Activated CD4-positive, alpha-beta T cell treated with anti-CD3 and anti-CD28 coated beads, Interleukin-2, amount 50 U/mL, for 24 hours (primary cell): ENCODE measurements at regions not wholly inside any gene's neighbourhood (a gene's known extent, or its start where the extent isn't known, plus 50 kb on each side); places are given as distances from the start of the nearest gene placed in this dataset.

Experiments used
- DNase-seq, 2 donors: peaks; one replicate each; pipeline ENCODE4 v3.0.0-alpha.2; 2020; ENCODE audit warnings: low read depth in 1 of 2, low spot score in 1 of 2

DNA sequence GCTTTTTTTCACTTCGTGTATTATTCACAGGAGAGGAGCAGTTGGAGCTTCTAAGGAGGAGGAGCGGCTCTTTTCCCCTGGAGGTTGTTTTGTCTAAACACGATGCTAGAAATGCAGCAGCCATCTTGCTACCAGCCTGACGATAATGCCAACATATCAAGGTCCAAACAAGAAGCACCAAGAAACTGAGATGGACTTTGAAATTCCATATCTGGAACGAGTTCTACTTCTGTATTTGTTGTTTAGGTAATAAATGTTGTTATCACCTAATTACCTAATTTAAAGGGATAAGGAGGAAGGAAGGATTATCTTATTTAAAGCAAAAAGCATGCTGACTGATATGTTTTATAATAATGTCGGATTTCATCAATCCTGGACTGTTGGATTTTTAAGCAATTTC, 174.4 kb upstream of the TMPO start:
- no peak for DNase-seq

DNA sequence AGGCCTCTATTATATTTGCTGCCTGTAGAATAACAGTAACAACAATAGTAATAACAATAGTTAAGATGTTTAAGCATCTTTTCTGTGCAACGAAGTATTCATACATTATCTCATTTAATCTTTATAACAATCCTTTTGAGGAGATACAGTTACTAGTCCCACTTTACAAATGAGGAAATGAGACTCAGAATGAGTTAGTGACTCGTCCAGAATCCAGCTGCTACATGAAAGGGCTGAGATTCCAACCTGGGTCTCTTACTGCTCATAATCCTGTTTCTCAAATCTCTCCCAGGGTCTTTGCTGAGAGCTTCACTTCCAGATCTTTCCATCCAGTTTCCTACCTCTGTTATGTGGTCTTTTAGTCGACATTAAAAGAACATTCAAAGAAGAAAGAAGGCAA, 173.7 kb upstream of the TMPO start:
- DNase-seq: no peak

DNA sequence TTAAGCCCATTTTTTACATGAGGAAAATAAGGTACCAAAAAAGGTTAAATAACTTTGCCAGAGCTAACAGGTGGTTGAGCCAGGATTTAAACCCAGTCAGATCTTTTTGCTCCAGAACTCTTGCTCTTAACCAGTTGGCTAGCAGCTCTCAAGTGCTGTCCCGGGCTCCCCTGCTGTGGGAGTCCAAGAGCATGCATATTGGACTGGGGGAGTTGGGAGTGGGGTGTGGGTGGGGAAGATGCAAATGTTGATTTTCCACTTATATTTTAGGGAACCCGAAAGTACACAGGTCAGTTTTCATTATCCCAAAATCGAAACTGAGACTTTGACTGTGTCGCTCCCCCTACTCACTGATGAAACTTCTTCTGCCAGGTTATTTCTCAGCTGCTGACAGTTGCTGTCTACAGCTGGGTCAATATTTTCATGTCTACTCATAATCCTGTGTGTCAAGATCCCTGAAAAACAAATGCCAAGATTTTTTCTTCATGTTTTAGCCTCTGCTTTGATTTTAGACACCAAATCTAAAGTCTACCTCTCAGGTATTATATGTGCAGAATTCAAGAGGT, 172.3 kb upstream of the TMPO start:
- no peak for DNase-seq

DNA sequence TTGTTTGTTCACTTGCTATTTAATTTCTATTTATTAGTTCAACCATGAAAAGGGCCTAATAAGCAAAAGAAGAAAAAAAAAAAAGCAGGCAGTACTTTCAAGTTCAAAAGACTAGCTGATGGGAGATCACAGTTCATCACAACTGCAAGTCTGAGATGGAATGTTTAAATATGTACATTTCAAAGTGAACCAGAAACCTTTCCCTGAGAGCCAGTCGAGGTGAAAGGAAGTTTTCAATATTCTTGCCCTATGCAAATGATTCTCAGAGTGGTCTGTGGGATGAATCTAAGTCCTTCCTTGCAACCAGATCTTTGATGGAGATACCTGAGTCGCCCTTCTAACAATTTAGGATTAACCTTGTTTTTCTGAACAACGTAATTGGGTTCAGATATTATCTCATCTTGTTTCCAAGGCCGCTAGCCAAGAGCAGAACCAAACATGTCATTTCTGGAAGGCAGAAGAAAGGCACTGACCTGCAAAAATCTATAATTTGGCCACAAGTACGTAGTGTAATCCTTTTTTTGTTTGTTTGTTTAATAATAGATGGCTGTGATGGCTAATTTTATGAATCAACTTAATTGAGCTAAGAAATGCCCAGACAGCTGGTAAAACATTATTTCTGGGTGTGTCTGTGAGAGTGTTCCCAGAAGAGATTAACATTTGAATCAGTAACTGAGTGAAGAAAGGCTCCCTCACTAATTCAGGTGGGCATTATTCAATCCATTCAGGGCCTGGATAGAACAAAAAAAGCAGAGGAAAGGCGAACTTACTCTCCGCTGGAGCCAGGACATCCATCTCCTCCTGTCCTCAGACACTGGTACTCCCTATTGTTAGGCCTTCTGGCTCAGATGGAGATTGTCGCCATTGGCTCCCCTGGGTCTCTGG, 171.1 kb upstream of the TMPO start:
- DNase-seq: no peak

DNA sequence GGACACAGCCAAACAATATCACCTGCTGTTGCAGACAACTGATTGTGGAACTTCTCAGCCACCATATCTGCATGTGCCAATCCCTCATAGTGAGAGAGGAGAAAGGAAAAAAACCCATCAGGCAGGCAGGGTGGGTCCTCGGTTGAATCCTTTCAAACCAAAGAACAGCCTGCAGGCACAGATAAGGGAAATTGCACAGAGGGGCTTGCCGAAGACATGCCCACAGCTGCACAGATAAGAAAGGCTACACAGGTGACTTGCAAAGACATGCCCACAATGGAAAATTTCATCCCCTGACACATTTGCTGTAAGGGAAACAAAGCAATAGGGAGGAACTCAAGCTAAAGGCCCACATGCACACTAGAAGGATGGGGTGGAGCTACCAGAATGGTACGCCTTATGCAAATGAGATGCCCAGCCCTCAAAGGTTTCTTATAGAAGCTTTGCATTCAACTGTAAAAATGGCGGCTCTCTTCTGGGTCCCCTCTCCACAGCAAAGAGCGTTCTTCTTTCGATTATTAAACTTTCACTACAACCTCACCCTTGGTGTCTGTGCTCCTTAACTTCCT, 170.0 kb upstream of the TMPO start:
- DNase-seq: no peak

DNA sequence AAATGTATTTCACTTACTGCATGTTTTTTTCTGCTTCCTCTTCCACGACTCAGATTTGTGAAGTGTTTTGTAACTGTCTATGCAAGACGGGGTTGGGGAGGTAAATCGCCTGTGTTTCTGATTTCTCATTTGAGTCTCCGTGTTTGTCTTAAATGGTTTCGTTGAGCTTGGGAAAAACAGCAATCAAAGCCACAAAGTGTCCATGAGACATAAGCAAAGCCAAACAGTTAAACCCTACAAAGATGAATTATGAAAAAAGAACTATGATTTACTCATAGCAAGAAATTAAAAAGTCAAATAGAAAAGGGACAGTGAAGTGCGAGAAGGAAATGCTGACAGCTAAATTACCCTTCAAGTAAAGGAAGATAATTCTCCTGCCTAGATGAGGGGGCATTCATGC, 164.3 kb upstream of the TMPO start:
- DNase-seq: no peak

DNA sequence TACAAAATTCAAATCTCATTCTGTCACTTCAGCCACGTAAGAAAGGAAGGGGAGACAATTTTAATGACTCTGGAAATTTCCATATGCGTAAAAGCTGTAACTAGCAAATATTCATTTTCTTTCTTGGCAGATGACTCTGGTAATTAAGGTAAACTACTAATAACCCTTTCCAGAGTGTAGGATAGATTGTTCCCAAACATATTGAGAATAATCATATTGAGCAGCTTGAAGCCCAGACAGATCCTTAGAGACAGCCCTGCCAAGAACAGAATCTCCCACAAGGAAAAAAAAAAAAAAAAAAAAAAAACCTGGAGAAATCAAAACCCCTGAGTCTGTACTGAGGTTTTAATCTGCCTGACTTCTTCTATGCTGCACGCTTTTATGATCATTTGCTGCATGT, 163.6 kb upstream of the TMPO start:
- no peak for DNase-seq

DNA sequence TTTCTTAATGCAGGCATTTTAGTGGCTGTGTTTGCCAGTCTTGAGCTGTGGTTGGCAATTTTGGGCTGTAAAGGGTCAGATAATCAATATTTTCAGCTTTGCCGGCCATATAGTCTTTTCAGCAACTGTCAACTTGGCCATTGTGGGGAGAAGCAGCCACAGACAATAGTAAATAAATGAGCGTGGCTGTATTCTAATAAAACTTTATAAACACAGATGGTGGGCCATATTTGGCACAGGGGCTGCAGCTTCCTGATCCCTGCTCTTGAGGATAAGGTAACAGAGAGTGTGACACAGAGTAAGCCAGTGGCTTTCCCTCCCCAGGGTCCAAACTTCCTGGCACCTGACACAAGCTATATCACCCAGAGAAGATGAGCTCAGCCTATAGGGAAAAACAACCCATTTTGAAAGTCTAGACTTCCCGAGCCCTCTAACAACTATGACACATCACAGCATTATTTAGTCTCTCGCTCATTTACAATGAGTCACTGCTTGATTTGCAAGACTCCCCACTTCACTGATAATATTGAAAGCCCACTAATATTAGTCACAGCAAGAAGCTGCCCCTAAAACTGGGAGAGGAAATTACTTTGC, 163.1 kb upstream of the TMPO start:
- DNase-seq: peak in 1 of 2 donors; percentile 3

DNA sequence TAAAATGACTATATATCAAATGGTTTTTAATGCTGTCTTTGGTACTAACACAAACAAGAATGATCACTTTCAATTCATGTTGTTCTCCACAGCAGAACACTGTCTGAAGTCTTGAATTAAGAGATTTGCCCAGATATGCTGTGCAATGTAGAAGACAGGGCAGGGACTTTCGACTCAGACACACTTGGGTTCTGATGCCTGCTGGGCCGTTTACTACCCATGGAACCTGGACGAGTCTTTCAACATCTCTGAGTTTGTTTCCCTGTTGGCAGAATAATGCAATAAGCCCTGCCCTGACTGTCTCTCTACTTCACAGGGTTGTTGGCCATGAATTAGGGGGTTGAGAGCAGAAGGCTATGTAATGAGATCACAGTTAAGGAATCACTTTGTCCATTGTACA, 162.6 kb upstream of the TMPO start:
- DNase-seq: no peak

DNA sequence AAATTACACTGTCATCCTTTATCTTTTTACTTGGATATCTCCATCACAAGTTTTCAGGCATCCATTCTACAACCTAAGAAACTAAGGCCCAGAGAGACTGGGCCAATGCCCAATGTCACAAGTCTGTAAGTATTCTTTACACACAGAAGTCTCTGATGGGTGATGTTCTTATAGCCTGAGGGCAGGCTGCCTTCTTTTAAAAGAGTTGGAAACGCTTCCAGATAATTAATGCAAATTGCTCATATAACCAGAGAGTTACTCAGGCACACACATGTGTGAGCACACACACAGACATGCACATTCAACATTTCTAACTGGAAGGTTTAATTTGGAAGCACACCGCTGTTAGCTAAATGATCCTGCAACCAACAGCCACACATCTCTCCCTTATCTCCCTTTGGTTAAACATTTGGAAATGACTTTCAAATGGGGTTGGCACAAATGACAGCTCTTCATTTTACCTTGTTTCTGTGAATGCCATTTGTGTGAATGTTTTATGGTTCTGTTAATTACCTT, 160.8 kb upstream of the TMPO start:
- no peak for DNase-seq

DNA sequence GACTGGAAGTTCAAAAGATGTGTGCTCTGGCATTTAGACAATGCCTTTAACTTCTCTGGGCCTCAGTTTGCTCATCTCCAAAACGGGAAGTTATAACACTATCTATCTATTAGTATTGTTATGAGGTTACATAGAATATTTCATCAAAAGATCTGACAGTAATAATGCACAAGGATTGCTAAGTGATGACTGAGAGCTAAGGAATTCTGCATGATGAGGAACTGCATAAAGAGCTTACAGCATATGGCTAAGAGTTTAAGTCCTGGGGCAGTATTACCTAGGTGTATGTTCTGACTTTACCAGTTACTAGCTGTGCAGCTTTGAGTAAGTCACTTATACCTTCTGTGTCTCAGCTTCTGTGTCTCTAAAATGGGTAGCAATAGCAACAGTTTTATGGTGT, 160.1 kb upstream of the TMPO start:
- no peak for DNase-seq

DNA sequence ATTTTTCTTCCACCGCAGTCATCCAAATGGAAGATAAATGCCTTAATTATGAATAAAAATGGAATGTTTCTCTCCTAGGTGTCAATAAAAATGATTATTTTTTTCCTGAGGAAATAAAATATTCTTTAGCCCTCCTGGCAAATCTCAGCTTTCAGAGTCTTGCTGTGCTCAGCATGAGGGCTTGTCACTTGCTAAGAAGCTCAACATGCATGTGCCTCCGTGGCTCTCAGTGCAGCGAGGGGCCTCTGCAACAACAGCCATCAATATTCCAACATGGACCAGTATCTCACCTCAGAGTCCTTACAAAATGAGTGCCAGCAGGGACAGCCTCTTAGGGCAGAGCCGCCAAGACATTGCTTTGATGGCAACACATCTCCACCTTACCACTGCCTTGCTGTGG, 159.5 kb upstream of the TMPO start:
- no peak for DNase-seq

DNA sequence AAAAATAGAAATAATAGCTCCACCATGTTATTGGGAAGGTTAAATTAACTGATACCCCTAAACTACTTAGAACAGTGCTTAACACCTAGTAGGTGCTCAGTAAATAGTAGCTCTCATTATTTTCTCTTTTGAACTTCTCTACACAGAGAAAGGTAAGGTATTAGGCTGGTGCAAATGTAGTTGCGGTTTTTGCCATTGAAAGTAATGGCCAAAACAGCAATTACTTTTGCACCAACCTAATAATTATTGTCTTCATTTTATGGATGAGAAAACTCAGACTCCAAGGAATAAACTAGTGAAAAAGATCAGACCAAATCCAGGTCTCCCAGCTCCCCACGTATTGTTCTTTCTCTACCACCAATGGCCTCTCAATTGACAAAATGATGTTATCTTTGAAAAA, 157.2 kb upstream of the TMPO start:
- no peak for DNase-seq

DNA sequence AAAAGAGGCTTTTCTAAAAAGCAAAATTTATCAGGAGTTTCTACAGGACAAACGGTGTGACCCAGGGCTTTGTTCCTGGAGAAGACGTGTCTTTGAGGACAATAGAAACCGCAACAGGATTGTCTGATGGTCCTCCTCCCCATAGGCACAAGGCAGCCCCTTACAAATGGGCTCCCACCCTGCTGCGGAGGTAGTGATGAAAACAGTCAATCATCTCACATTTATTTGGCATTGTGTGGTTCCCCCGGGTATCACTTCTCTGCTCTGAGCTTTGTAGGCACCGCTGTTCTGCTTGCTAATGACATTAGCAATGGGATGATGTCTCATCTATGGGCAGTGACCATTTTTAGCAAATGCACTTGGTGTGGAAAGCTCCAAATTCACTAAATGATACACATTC, 155.5 kb upstream of the TMPO start:
- DNase-seq: no peak

DNA sequence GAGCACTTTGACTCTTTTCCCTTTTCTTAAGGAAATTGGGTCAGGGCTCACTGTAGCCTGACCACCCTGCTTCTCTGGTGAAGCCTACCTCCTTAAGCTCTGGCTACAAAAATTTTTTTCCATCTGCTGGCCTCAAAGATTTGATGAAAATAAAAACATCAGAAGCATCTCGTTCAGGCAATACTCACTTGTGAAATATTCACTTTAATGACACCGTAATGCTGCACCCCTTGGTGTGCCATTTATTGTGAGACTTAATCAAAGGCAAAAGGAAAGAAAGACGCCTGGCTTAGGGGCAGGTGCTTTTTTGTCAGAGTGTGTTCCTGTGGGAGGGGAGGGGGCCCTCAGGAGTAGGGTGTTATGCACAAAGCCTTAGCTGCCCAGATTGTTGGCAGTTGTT, 155.0 kb upstream of the TMPO start:
- no peak for DNase-seq

DNA sequence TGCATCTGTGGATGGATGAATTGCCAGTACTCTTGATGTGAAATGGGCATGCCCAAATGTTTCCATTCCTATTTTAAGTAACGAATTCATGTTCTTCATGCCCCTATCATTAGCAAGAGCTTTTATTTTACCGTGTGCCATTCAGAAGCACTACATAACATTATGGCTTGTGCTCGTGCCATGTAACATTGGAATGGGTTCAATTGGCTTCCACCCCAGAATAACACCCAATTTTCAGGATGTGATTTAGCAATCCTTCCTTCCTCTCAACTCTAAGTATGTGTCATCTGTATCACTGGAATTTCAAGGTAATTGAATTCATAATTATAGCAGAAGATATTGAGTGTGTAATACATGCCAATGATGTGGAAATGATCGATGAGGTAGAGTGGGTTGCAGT, 145.8 kb upstream of the TMPO start:
- DNase-seq: no peak

DNA sequence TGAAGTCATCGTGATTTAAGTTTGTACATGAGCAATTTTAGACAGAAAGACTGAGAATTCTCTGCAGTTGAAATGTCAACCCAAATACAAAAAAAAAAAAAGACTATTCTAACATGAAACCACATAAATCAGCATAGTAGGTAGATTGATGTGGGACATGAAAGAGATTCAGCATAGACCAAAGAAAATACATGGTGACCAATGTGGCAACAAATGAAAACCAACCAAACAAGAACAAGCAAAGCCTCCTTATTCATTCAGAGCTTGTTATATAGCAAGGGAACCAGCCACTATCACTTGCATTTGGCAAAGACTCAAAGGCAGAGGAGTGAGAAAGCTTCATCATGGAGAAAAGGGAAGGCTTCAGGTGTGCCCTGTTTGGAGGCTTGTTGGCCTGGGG, 144.4 kb upstream of the TMPO start:
- no peak for DNase-seq

DNA sequence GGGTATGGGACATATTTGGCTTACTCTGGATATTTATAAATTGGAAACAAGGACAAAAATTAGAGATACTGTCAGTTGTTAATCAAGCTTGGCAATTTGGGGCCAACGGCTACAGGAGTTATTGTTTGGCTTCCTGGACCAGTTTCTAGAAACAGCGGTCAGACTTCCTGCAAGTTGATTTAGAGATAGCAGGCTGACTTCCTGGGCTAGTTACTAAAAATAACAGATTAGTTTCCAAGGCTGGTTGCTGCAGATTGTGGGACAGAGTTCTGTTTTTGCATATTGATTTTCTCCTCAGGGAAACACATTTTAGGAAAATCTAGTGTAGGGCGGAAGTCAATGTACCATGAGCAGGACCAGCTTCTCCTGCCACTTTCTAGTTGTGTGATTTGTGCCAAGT, 144.0 kb upstream of the TMPO start:
- DNase-seq: no peak

DNA sequence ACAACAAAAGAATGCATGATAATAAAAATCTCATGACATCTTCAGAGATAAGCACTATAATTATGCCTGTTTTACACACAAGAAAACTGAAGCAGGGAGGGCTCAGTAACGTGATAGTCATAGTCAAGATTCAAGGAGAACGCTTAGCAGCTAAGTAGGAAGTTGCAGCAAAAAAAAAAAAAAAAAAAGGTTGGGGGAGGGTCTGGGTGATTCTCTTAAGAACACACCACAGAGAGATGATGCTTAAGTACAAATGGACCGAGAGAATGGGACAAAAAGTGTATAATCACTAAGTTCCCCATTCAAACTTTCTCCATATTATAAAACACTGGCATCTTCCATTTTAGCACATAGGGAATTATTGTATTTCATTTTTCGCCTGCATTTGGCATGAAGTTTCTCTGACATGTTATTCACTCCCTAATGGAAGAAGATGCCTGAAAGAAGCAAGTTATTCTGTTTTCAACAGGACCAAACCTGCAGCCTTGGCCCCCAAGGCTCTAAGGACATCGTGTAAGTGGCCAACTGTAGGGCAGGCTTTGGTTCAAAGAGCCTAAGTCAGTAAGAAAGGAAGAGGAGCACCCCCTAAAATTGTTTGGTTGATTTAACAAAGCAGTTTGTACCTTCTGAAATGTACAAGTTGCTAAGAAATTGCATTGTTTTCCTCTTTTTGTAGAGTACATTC, 142.9 kb upstream of the TMPO start:
- no peak for DNase-seq

DNA sequence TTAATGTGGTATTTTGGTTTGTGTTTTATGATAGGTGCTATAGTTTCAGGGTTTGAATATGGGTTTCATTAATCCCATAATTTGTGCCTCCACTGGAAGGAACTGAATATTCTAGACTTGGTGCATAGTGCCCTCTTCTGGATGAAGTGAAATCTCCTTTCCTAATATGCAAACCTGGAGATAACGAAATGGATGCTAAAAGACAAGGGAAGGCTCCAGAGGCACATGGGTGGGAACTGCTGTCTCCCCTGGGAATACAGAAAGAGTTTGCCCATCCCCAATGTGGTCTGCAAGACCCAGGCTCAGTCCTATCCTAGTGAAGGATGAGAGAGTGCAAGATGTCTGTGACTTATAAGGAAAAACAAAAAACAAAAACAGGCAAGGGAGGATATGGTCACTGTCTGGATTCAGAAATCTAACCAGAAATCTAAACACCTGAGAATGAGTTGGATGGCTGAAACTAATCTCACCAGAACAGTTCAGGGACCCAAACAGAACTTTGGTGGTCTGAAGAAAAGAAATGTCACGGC, 142.3 kb upstream of the TMPO start:
- DNase-seq: no peak

DNA sequence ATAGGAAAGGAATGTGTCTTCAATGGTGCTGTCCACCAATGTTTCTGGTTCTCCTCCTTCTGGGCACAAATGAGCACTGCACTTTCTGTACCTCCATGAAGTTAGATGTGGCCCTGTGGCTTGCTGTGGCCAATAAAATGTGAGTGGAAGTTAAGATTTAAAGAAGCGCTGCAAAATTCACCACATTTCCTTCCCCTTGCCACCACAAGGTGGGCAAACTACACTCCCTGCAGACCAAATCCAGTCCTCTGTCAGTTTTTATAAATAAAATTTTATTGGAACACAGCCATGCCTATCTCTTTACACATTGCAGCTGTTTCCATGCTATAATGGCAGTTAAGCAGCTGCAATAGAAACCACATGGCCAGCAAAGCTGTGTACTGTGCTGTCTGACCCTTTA, 141.4 kb upstream of the TMPO start:
- no peak for DNase-seq
